ENCODE measurements at regions not wholly inside any gene's neighbourhood (a gene's known extent, or its start where the extent isn't known, plus 50 kb on each side); places are given as distances from the start of the nearest gene placed in this dataset.

GRCh38 chr3:6155650-6156338 lies 705.1 kb upstream of the GRM7 start:
- Histone ChIP-seq H3K4me3 (no peak overlapping the region), H3K9me3 (no peaks in the 10 kb centered on the region), H3K4me1 (no peaks in the 10 kb centered on the region), H3K27ac (no peak overlapping the region), H3K27me3 (no peaks in the 10 kb centered on the region), H3K36me3 (no peaks in the 10 kb centered on the region)
- DNase-seq, result no peak
- TF ChIP-seq CTCF (IDR thresholded peaks at IDR 0.05), result no peak
- 69 to 70% methylated on average over 4 of the region's 4 CpGs for WGBS, 2 donors
- ATAC-seq, result no peak
- intact Hi-C loops (cut with DNase I), result no loop called here

DNA sequence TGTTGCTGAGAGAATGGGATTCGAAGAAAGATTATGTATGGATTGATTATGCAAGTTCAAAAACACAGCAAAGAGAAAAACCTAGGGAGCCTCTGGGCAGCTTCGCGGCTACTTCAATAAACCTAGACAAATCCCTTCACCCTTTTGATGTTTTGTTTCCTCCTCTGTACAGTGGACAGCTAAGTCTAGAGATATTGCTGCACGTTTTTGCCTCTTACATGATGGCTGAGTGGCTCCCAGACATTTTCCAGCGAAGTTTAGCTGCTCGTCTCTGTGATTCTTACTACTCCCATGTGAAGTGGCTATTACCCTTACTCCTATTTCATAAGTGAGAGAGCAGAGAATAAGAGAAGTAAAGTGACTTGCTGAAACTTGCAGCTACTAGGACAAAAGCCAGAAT lies 695.0 kb upstream of the GRM7 start:
- no peaks in the 10 kb centered on the region for H3K36me3 ChIP-seq
- H3K27me3 ChIP-seq, result no peaks in the 10 kb centered on the region
- H3K27ac ChIP-seq, result no peak overlapping the region
- intact Hi-C loops (cut with DNase I), result no loop called here
- no peaks in the 10 kb centered on the region for H3K4me1 ChIP-seq
- 68 to 69% methylated on average over 6 of the region's 6 CpGs for WGBS, 2 donors
- peaks cover 0 to 6% (median 0%) of the 10 kb centered on the region in 11 donors for H3K9me3 ChIP-seq
- ATAC-seq (no peak), DNase-seq (no peak)
- TF ChIP-seq CTCF (IDR thresholded peaks at IDR 0.05), result no peak
- H3K4me3 ChIP-seq, result no peak overlapping the region

GRCh38 chr3:6168256-6168655 lies 692.7 kb upstream of the GRM7 start:
- no peaks in the 10 kb centered on the region for H3K27me3 ChIP-seq
- no peak for DNase-seq
- TF ChIP-seq CTCF (IDR thresholded peaks at IDR 0.05), result no peak
- peaks cover 0 to 6% (median 0%) of the 10 kb centered on the region in 11 donors for H3K9me3 ChIP-seq
- no peak for ATAC-seq
- intact Hi-C loops (cut with DNase I), result no loop called here
- H3K4me3 ChIP-seq, result no peak overlapping the region
- 66 to 69% methylated on average over 8 of the region's 8 CpGs for WGBS, 2 donors
- no peaks in the 10 kb centered on the region for H3K4me1 ChIP-seq
- no peaks in the 10 kb centered on the region for H3K36me3 ChIP-seq
- no peak overlapping the region for H3K27ac ChIP-seq

DNA sequence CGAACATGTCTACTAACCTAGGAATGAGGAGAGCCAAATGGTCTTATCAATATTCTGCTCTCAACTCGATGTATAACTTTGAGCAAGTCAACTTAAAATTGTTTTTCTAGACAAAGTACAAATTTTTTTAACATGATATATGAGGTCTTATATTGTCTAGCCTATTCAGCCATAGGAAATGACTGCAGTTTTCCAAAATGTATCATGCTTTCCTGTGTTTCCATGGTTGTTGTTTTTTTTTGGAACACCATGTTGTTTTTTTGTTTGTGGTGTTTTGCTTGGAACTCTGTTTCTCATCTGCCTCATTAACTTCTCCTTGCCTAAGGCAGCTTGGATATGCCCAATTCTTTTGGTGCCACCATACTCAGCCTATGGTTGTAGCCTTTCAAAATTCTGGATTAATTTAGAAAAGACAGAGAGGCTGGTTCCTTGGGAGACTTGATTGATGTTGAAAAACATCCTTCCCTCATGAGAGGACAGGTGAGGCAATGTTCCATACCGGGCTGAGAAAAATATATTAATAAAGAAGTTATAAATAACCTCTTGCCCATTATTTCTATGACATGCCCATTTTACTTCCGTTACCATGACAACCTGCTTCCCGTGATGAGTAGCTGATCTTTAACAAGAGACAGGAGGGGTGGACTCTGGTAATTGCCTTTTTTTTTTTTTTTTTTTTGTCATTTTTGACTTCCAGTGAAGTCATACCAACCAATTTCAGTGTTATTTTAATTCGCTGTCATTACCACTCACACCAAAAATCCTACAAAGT lies 687.9 kb upstream of the GRM7 start:
- no peaks in the 10 kb centered on the region for H3K27me3 ChIP-seq
- no peaks in the 10 kb centered on the region for H3K36me3 ChIP-seq
- H3K27ac ChIP-seq, result no peak overlapping the region
- intact Hi-C loops (cut with DNase I), result no loop called here
- no peak for TF ChIP-seq CTCF (IDR thresholded peaks at IDR 0.05)
- H3K4me1 ChIP-seq, result no peaks in the 10 kb centered on the region
- 70 to 75% methylated on average over 6 of the region's 6 CpGs for WGBS, 2 donors
- peaks cover 0 to 8% (median 0%) of the 10 kb centered on the region in 11 donors for H3K9me3 ChIP-seq
- no peak overlapping the region for H3K4me3 ChIP-seq
- DNase-seq (no peak), ATAC-seq (no peak)

Measured in heart right ventricle (tissue), 16 donors.